ENCODE measurements at regions not wholly inside any gene's neighbourhood (a gene's known extent, or its start where the extent isn't known, plus 50 kb on each side); places are given as distances from the start of the nearest gene placed in this dataset.
"Not testable (repeated sequence)": the region's sequence is repeated elsewhere in the genome, so short reads cannot be mapped to it uniquely, and the experiment has no call there.

DNA sequence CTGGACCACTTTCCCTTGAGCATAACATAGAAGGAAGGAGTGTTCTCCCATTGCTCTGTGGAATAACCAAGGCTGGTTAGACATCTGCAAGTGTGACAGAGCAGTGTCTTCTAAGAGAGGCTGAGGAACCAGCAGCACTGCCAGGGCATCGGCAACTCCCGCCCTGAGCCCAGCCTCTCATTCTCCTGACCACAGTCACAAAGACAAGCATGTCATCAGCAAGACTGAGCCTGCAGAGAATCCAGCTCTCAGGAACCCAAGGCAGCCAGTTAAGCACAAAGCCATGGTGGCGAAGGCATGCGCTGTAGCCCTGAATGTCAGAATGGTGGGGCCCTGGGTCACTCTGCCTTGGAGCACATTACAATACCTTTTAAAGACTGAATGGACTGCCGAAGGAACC, 253.9 kb downstream of the AGTPBP1 start:
- DNase-seq (ENCODE audit: low read depth in 1 of 2, low spot score in 1 of 2), result no peak

DNA sequence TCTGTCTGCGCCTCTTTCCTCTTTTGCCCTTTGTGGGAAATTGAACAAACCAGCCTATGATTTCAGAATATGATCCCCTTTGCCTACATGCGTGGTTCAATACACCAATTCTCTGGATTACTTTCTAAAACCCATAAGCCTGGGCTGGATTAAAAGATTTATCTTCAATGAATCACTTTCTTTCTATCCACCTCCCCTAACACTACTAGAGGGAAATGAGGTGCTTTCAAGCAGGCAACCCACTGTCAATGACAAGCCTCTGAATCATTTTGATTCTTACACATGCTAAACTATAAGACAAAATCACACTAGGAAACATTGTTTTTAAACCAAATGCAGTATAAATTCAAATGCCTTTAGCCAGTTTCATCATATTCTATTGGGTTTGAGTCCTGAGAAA, 257.5 kb downstream of the AGTPBP1 start:
- DNase-seq (ENCODE audit: low read depth in 1 of 2, low spot score in 1 of 2), result no peak

DNA sequence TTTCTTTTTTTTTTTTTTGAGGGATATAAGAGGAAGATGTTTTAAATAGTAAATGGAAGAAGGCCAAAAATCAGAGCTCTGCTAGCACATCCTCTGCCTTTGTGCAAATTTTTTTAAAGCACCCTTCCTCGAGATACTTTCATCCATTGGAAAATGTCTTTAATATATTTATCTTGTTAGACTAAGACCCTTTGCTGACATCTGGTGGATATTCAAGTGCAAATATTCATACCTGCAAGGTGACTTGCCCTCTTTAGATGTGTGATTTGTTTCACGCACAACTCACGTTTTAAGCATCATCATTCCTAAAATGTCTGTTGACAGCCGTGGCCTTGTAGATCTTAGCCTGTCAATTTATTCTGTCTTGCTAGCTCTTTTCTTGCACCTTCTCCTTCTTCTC, 258.5 kb downstream of the AGTPBP1 start:
- DNase-seq (ENCODE audit: low read depth in 1 of 2, low spot score in 1 of 2), result no peak

DNA sequence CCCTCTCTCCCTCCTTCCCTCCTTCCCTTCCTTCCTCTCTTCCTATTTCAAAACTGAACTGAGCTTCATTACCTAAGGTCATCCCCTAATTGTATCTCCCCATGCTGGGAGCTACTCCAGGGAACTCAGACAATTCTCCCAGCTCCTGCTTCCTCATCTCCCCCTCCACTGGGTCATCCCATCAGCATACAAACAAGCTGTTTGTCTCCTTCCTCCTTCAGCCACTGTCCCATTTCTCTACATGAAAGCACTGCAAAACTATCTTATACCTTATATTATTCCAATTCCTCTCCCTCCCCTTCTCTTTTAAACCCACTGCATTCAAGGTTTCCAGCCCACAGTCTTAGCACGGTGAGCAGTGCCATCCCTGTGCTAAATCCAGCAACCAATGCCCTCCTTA, 262.4 kb downstream of the AGTPBP1 start:
- no peak for DNase-seq (ENCODE audit: low read depth in 1 of 2, low spot score in 1 of 2)

DNA sequence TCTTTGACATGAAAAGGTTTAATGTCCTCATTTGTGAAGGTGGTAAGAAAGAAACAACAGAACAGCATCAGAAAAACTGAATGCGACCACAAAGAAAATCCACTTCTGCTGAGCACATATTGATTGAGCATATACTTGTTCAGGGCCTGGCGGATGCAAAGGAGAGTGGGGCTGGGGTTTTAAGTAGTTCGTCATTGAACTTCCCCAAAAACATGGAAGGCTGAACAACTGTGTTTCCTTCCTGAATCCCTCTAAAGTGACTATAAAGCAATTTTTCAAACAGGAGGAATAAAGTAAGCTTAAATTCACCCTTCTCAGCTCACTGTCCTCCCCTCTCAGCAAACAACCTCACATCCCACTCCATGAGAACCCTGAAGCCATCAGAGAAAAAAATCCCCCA, 262.9 kb downstream of the AGTPBP1 start:
- DNase-seq (ENCODE audit: low read depth in 1 of 2, low spot score in 1 of 2), result no peak

DNA sequence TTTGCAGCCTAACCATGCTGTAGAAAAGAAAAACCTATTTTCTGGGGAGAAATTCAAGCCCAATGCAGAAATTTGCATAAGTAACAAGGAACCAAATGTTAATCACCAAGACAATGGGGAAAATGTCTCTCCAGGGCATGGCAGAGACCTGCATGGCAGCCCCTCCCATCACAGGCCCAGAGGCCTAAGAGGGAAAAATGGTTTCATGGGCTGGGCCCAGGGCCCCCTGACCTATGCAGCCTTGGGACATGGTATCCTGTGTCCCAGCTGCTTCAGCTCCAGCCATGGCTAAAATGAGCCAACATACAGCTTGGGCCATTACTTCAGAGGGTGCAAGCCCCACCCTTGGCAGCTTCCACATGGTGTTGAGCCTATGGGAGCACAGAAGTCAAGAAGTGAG, 266.9 kb downstream of the AGTPBP1 start:
- not testable (repeated sequence) for DNase-seq (ENCODE audit: low read depth in 1 of 2, low spot score in 1 of 2)

DNA sequence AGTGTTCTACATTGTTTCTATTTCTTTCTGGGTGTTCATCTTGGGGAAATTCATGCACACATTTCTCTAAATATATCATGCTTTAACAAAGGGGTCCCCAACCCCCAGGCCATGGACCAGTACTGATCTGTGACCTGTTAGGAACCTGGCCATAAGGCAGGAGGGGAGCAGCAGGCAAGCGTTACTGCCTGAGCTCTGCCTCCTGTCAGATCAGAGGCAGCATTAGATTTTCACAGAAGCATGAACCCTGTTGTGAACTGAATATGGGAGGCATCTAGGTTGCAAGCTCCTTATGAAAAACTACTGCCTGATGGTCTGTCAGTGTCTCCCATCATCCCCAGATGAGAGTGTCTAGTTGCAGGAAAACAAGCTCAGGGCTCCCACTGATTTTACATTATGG, 270.0 kb downstream of the AGTPBP1 start:
- DNase-seq (ENCODE audit: low read depth in 1 of 2, low spot score in 1 of 2), result no peak

DNA sequence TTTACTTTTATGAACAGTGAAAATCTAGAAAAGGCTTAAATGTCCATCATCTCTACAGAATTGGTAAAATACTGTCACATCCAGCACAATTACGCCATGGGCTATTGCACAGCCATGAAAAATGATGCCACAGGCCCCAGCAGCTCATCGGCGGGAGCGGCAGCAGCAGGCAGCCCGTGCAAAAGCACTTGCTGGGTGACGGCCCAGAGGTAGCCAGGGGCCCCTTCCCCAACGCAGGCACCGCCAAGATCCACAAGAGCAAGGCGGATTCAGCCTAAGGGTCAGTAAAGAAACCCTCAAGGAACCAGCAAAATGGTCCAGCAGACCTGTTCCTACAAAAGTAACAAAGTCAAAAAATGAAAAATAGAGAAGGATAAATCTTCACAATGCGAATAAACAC, 272.7 kb downstream of the AGTPBP1 start:
- no peak for DNase-seq (ENCODE audit: low read depth in 1 of 2, low spot score in 1 of 2)

DNA sequence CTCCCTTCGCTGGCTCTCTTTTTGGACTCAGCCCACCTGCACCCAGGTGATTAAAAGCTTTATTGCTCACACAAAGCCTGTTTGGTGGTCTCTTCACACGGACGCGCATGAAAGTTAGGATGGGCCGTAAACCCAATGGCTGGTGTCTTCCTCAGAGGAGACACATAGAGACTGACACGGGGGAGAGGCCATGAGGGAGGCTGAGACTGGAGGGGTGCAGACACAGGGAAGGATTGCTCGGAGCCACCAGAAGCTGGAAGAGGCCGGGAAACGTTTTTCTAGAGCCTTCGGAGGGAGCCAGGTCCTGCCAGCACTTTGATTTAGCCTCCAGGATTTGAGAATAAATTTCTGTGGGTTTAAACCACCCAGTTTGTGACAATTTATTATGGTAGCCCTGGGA, 274.9 kb downstream of the AGTPBP1 start:
- no peak for DNase-seq (ENCODE audit: low read depth in 1 of 2, low spot score in 1 of 2)

DNA sequence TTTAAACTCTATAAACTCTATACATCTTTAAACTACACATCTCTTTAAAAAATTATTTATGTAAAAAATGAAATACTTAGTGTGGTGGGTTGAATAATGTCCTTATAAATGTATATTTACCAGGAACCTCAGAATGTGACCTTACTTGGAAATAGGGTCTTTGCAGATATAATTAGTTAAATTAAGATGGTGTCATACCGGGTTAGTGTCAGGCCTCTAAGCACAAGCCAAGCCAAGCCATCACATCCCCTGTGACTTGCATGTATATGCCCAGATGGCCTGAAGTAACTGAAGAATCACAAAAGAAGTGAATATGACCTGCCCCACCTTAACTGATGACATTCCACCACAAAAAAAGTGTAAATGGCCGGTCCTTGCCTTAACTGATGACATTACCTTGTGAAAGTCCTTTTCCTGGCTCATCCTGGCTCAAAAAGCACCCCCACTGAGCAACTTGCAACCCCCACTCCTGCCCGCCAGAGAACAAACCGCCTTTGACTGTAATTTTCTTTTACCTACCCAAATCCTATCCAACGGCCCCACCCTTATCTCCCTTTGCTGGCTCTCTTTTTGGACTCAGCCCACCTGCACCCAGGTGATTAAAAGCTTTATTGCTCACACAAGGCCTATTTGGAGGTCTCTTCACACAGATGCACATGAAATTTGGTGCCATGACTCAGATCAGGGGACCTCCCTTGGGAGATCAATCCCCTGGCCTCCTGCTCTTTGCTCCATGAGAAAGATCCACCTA, 283.5 kb downstream of the AGTPBP1 start:
- not testable (repeated sequence) for DNase-seq (ENCODE audit: low read depth in 1 of 2, low spot score in 1 of 2)

DNA sequence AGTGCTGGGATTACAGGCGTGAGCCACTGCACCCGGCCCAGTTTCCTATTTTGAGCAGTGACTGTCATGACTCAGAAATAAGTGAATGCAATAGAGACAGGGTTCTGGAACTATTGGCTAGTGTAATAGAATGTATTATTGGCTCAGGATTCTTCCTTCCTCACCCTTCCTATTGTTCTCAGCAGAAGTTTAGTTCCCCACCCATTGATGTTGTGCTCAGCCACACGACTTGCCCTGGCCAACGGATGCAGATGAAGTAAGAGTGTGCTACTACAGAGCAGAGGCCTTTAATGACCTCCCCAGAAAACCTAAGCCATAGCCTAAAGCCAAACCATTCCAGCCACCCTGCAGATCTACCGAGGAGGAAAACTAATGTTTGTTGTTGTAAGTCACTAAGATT, 287.9 kb downstream of the AGTPBP1 start:
- no peak for DNase-seq (ENCODE audit: low read depth in 1 of 2, low spot score in 1 of 2)

DNA sequence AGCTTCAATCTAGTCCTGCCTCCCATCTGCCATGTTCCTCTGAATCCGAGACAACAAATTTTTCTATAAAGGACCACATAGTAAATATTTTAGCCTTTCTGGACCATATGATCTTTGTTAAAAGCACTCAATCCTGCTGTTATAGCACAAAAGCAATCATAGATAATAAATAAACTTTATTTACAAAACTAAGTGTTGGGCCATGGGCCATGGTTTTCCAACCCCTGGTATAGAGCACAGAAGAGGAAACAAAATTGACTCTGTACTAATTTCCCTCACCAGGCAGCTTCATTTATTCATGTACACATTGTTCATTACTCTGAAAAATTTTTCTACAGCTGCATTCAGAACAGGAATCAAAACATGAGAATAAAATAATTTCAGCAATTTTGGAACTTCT, 288.9 kb downstream of the AGTPBP1 start:
- no peak for DNase-seq (ENCODE audit: low read depth in 1 of 2, low spot score in 1 of 2)

DNA sequence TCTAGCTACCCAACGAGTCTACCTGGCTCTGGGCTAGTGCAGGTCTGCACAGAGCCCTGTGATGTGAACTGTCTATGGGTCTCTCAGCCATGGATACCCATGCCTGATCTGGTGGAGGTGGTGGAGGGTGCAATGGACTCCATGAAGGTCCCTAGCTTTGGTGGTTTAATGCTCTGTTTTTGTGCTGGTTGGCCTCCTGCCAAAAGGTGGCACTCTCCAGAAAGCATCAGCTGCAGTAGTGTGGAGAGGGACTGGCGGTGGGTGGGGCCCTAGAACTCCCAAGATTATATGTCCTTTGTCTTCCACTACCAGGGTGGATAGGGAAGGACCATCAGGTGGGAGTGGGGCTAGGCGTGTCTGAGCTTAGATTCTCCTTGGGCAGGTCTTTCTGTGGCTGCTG, 290.1 kb downstream of the AGTPBP1 start:
- no peak for DNase-seq (ENCODE audit: low read depth in 1 of 2, low spot score in 1 of 2)

DNA sequence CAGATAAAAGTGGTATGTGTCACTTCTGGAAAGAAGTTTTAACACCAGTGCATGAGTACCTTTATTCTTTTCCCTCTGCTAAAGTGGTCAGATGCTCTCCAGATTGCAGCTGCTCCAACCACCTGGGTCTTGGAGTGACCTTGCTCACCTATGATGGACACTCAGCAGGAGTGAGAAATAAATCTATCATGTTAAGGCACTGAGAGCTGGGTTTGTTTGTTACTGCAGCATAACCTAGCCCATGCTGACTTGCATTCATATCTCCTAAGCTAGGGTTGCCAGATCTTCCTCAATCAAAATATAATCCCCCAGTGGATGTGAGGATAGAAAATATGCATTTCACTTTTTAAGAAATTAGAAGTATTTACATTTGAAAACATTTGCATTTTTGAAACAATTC, 295.9 kb downstream of the AGTPBP1 start:
- no peak for DNase-seq (ENCODE audit: low read depth in 1 of 2, low spot score in 1 of 2)

DNA sequence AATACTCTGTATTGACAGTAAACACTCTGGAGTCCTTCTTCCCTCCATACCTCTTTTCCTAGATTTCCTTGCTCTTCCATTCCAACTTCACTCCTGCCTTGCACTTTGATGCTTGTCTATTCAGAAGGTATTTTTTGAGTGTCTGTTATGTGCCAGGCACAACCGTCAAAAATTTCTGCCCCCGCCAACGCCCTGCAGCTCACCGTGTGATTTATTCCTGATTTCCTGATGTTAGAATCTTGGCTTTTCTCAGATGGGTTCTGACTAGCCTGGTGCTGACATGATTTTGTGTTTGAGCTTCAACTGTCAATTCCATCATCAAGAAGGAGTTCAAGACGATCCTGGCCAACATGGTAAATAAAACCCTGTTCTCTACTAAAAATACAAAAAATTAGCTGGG, 297.5 kb downstream of the AGTPBP1 start:
- DNase-seq (ENCODE audit: low read depth in 1 of 2, low spot score in 1 of 2), result no peak

DNA sequence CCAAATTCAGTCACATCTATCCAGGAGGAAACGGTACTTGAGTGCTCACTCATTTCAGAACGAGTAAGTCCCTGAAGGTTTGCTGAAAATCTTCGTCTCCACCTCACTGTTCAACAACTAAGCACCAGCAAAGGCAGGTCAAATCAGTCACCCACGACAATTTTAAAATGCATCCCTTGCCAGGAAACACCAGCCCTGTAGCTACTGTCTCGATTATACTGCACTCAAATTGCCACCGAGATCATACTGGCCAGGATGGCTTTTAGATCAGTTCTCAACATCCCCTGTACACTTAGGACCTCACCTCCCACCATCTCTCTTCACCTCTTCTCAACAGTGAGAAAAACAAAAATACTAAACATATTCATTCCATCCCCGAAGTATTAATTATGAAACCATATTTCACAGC, 298.6 kb downstream of the AGTPBP1 start:
- DNase-seq (ENCODE audit: low read depth in 1 of 2, low spot score in 1 of 2), result no peak

DNA sequence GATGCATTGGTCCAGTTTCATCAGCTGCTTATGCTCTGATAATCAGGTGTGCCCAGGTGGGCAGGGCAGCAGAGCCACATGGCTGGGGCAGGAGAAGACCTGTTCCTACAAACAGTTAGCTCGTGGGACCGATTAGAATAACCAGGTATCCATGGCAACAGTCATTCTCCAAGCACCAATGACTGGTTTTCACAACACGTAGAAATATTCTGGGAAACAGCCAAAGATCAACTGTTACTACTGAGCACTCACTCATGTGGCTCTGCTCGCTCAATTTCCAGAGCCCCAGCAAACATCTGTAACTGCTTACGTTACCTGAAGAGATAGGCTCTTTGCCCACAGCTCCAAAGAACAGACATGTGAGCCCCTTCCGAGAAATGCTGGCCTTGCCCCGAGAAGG, 302.0 kb downstream of the AGTPBP1 start:
- no peak for DNase-seq (ENCODE audit: low read depth in 1 of 2, low spot score in 1 of 2)

DNA sequence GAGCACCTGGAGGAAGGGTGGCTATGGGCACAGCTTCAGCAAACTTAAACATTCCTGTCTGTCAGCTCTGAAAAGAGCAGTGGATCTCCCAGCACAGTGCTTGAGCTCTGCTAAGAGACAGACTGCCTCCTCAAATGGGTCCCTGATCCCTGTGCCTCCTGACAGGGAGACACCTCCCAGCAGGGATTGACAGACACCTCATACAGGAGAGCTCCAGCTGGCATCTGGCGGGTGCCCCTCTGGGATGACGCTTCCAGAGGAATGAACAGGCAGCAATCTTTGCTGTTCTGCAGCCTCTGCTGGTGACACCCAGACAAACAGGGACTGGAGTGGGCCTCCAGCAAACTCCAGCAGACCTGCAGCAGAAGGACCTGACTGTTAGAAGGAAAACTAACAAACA, 307.8 kb downstream of the AGTPBP1 start:
- DNase-seq (ENCODE audit: low read depth in 1 of 2, low spot score in 1 of 2), result not testable (repeated sequence)

DNA sequence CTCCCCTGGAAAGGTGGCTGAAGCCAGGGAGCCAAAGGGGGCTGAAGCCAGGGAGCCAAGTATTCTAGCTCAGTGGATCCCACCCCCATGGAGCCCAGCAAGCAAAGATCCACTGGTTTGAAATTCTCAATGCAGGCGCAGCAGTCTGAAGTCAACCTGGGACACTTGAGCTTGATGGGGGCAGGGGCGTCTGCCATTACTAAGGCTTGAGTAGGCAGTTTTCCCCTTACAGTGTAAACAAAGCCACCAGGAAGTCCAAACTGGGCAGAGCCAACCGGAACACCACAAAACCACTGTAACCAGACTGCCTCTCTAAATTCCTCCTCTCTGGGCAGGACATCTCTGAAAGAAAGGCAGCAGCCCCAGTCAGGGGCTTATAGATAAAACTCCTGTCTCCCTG, 308.2 kb downstream of the AGTPBP1 start:
- DNase-seq (ENCODE audit: low read depth in 1 of 2, low spot score in 1 of 2), result not testable (repeated sequence)

DNA sequence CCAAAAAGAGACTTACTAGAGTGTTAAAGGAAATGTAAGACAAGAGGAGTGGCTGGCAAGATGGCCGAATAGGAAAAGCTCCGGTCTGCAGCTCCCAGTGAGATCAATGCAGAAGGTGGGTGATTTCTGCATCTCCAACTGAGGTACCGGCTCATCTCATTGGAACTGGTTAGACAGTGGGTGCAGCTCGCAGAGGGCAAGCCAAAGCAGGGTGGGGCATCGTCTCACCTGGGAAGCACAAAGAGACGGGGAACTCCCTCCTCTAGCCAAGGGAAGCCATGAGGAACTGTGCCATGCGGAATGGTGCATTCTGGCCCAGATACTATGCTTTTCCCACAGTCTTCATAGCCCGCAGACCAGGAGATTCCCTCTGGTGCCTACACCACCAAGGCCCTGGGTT, 308.7 kb downstream of the AGTPBP1 start:
- DNase-seq (ENCODE audit: low read depth in 1 of 2, low spot score in 1 of 2), result no peak

DNA sequence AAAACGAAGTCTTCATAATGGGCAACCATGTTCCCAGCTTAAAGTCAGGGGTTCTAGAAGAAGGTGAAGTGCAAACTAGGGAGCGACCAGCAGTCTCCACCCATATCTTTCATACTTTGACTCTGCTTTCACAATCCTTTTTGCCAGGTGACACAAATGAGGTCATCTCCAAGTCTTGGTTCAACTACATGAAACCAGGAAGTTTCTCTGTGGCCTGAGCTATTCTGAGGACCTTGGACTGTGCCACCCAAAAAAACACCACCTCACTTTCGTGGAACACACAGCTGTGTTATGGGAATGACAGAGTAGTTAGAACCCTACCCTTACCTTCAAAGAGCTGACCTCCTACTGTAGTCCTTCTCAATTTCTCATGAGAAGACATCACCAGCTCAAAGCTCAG, 309.2 kb downstream of the AGTPBP1 start:
- no peak for DNase-seq (ENCODE audit: low read depth in 1 of 2, low spot score in 1 of 2)

DNA sequence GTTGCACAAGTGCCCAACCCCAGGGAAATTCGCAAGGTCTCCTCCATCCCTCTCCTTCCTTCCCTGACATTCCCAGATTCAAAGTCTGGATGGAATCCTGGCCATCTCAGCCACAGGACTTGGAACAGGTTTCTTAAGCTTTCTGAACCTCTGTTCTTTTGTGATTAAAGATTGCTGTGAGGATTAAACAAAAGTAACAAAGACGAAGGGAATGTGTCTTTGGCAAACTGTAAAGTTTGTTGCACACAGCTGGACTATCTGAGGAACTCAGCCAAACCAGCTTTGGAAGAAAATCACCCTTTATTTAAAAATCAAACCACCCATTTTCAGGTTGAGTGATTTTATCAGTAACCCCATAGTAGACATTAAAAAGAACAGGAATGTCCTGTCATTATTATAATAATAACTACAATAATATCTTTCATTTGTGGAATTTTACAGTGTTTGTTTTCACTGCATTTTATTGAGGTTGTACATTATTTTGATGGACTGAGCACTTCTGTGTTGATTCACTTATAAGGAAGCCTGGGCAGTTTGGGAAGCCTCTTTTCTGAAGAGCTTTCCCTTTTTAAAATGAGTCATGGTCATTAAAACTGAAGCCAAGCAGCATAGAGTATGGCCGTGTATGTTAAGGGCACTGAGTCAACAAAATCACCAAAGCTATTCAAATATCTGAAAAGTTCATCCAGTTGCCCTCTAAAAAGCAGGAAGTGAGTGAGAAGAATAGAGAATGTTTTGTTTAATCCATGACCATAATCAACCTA, 310.2 kb downstream of the AGTPBP1 start:
- DNase-seq (ENCODE audit: low read depth in 1 of 2, low spot score in 1 of 2), result no peak
